Ishikawa (cell line): ENCODE measurements at regions not wholly inside any gene's neighbourhood (a gene's known extent, or its start where the extent isn't known, plus 50 kb on each side); places are given as distances from the start of the nearest gene placed in this dataset.

ENCODE experiments used
- CEBPB ChIP-seq: IDR thresholded peaks from 2 replicates; pipeline ENCODE4 v1.6.1; 2012
- CREB1 ChIP-seq: IDR thresholded peaks from 2 replicates; pipeline ENCODE4 v1.6.1; 2012; ENCODE audit warnings: low read depth
- EGR1 ChIP-seq: IDR thresholded peaks from 2 replicates; pipeline ENCODE4 v1.6.1; 2012
- EP300 ChIP-seq: IDR thresholded peaks from 2 replicates; pipeline ENCODE4 v1.6.1; 2012; ENCODE audit warnings: borderline replicate concordance
- FOXM1 ChIP-seq: IDR thresholded peaks from 2 replicates; pipeline ENCODE4 v1.6.1; 2012; ENCODE audit warnings: low read depth, borderline replicate concordance
- MAX ChIP-seq: IDR thresholded peaks from 2 replicates; pipeline ENCODE4 v1.6.1; 2012
- NFIC ChIP-seq: IDR thresholded peaks from 2 replicates; pipeline ENCODE4 v1.6.1; 2012
- RAD21 ChIP-seq: IDR thresholded peaks from 2 replicates; pipeline ENCODE4 v1.6.1; 2012; ENCODE audit warnings: low read depth
- REST ChIP-seq: IDR thresholded peaks from 2 replicates; pipeline ENCODE4 v1.6.1; 2012; ENCODE audit warnings: low read depth, mild to moderate bottlenecking
- TAF1 ChIP-seq: IDR thresholded peaks from 2 replicates; pipeline ENCODE4 v1.6.1; 2012; ENCODE audit warnings: low read depth, mild to moderate bottlenecking
- TCF12 ChIP-seq: IDR thresholded peaks from 2 replicates; pipeline ENCODE4 v1.6.1; 2012; ENCODE audit warnings: low read depth
- TEAD4 ChIP-seq: IDR thresholded peaks from 2 replicates; pipeline ENCODE4 v1.6.1; 2012
- USF1 ChIP-seq: IDR thresholded peaks from 2 replicates; pipeline ENCODE4 v1.6.1; 2012
- YY1 ChIP-seq: IDR thresholded peaks from 2 replicates; pipeline ENCODE4 v1.6.1; 2012; ENCODE audit warnings: low read depth
- ZBTB7A ChIP-seq: IDR thresholded peaks from 2 replicates; pipeline ENCODE4 v1.6.1; 2012; ENCODE audit warnings: low read depth

- TF ChIP-seq TEAD4 (no peak), TAF1 (no peak), ZBTB7A (no peak), CREB1 (no peak), TCF12 (no peak), NFIC (no peak), EGR1 (no peak), MAX (no peak)
These were observed 479.6 kb downstream of the ACTL7B start for GRCh38 chr9:108376140-108376539.

GRCh38 chr9:108374626-108375025 is 481.2 kb downstream of the ACTL7B start:
- TF ChIP-seq MAX, result no peak
- no peak for TF ChIP-seq EGR1
- TF ChIP-seq TAF1, result no peak
- no peak for TF ChIP-seq RAD21
- no peak for TF ChIP-seq ZBTB7A
- TF ChIP-seq TCF12, result no peak
- TF ChIP-seq FOXM1, result no peak
- no peak for TF ChIP-seq CEBPB
- TF ChIP-seq EP300, result no peak
- no peak for TF ChIP-seq USF1

GRCh38 chr9:108367188-108367587 is 488.6 kb downstream of the ACTL7B start:
- TF ChIP-seq TAF1 (no peak), RAD21 (no peak), CEBPB (no peak), USF1 (no peak), CREB1 (no peak), REST (no peak), EGR1 (no peak), TCF12 (no peak), YY1 (no peak), TEAD4 (no peak)

GRCh38 chr9:108363311-108363710 is 492.5 kb downstream of the ACTL7B start:
- TF ChIP-seq TEAD4 (no peak), USF1 (no peak), FOXM1 (no peak)

GRCh38 chr9:108360304-108360703 is 495.5 kb downstream of the ACTL7B start:
- TF ChIP-seq MAX (no peak), REST (no peak)

- TF ChIP-seq USF1 (no peak), MAX (no peak), CEBPB (no peak), FOXM1 (no peak), TEAD4 (no peak), CREB1 (no peak), YY1 (no peak), TCF12 (no peak), EGR1 (no peak), REST (no peak), RAD21 (no peak), TAF1 (no peak), ZBTB7A (no peak), EP300 (no peak), NFIC (no peak)
These were observed 499.0 kb downstream of the ACTL7B start for GRCh38 chr9:108356806-108357205.
